ENCODE measurements at regions not wholly inside any gene's neighbourhood (a gene's known extent, or its start where the extent isn't known, plus 50 kb on each side); places are given as distances from the start of the nearest gene placed in this dataset.
"Not testable (repeated sequence)": the region's sequence is repeated elsewhere in the genome, so short reads cannot be mapped to it uniquely, and the experiment has no call there.

DNA sequence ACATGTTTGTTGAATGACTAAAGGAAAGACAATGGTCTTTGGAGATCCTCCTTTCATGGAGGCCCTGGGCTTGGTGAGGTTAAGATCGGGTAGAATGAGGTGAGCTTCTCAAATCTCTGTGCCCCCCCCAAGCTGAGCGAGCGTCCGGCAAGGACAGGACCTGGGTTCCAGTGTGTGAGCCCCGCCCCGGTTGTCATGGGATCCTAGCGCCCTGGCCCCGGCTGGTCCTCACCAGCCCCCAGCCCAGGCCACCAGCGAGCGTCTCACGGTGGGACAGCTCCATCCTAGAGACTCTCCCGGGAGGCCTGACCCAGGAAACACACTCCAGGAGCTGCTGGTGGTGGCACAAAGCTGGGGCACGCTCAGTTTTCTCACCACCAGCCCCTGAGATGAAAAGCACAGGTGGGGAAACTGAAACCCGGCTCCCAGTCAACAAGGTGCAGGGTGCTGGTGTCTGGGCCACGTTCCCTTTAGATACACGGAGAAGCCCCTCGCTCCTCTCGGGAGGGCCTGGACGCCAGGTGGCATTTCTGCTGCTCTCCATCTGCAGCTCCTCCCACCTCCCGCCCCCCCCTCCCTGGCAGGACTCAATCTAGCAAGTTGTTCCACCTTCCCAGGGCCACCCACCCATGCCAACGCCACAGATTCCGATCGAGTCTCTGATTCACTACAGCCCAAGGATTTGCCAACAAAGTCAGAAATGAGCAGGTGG is 131.3 kb upstream of the PPP1R26 start:
- DNase-seq (ENCODE audit: insufficient read length, low spot score) (no peak), FAIRE-seq (no peak)

DNA sequence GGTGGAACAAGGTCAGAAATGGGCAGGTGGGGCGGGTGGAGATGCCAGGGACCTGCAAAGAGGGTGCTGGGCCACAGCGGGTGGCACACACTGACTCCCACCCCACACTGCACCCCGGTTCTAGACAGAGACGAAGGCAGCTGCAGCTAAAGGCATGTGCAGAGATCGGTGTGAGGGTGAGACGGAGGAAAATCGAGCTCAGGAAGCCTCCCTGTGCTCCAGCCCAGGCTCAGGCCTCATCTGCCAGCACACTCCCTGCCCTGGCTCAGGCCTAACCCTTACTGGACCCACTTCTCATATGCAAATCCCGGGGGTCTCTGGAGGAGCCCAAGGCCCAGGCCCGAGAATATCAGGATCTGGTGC is 130.8 kb upstream of the PPP1R26 start:
- DNase-seq (ENCODE audit: insufficient read length, low spot score) (no peak), FAIRE-seq (no peak)

DNA sequence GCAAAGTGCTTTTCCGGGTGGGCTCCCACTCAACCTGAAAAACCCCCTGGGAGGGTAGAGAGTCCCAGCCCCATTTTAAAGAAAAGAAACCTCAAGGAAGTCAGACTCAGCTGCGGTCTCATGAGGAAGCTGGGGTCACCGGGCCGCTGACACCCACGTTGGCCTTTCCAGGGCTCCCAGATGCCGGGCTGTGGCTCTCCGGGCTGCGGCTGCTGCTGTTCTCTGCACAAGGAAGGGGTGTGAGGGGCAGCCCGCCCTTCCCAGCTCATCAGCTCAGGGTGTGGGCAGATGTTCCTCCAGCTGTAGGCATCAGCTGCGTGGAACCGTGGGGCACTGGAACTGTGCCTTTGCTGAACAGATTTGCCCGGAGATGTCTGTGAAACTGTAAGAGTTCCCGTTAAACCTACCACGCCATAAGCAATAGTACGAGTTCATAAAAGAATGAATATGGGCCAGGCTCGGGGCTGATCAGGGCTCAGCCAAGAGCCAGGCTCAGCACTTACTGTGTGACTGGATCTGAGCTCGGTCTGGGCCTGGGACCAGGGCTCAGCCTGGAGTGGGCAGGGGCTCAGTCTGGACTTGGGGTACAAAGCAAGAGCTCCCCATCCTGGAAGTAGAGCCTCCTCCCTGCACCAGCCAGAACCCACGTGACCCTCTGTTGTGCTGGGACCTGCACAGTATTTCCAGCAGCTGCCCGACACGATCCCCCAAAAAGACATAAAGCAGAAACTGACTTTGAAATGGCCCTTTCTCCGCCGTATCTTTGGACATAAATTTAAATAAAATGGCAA is 130.2 kb upstream of the PPP1R26 start:
- FAIRE-seq = no peak

DNA sequence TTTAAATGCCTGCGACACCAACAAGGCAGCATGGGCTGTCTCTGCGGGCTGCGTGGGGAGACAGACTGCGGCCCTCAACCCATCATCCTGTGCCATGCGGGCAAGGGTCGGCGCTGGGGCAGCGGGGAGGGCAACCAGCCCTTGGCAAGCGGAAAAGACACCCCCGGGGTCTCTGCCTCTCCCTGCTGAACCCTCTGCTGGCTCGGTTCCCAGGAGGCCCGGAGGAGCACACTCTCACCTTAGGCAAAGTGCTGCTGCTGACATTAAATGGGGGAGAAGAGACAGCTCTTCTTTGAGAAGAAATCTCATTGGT is 129.6 kb upstream of the PPP1R26 start:
- no peak for FAIRE-seq
- no peak for DNase-seq (ENCODE audit: insufficient read length, low spot score)

More for the DNA sequence above, 130.2 kb upstream of the PPP1R26 start:
- no peak for DNase-seq (ENCODE audit: insufficient read length, low spot score)

DNA sequence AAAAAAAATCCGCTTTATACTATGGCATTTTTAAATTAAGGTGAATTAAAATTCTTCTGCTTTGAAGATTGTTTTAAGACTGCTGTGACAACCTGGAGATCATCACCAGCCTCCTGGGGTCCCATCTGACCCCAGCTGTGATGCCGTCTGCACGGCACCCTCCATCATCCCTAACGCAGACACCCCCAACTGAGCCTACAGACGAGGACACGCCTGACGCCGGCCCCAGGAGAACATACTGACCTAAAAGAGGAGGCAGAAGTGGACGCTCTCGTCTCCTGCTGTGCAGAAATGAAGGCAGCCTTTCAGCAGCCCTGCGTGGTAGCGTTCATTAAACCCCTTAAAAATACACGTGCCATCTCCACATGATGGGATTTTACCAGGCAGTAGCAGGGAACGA is 125.6 kb upstream of the PPP1R26 start:
- no peak for DNase-seq (ENCODE audit: insufficient read length, low spot score)
- no peak for FAIRE-seq

DNA sequence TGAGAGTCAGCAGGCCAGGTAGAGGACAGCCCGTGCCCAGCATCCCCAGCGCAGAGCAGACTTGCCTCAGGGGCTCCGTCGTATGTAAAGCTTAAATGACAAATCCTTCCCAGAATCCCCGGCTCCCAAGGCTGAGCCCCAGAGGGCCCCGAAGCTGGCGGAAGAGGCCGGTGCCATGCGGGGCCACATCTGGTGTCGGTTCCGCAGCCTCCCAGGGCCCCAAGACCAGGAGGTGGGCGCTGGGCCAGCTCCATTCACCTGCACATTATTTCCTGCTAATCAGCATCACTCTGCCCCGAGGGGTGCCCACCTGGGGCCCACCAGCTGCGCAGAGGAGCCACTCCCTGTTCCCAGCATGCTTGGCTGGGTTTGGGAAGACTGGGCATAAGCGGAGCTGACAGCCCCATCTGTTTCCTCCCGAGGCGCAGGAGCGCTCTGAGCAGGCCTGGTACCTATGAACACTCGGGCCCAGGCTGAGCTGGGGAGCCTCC is 124.0 kb upstream of the PPP1R26 start:
- DNase-seq (ENCODE audit: insufficient read length, low spot score) (no peak), FAIRE-seq (no peak)

DNA sequence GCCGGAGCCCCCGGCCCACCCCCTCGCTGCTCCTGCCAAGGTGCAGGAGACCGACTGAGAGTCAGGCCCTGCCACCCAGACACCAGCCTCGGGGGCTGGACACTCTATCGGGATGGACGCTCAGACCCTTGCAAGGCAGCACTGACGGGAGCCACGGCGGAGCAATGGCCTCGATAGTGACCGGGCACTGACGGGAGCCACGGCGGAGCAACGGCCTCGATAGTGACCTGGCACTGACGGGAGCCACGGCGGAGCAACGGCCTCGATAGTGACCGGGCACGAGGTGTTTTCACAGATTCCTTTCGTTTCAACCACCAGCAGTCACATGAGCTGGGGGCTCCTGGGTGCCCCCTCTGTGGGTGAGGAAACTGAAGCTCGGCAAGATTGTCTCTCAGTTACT is 123.6 kb upstream of the PPP1R26 start:
- no peak for FAIRE-seq
- DNase-seq (ENCODE audit: insufficient read length, low spot score) = no peak

DNA sequence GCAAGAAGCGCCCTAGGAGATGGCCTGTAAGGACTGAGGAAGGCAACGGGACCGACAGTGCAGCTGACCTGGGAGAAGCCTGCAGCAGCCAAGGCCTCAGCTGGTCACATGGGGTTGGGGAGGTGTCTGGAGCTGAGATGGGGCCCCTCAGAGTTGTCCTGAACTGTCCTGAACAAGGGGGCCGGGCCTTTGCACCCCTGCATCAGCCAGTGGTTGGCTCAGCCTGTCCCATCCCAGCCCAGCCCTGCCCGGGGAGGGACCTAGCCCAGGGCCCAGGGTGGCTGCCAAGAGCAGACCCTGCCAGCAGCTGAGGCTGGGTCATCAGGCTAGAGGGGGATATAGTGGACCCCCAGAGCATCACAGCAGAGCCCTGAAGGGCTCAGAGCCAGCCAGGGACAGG is 122.8 kb upstream of the PPP1R26 start:
- DNase-seq (ENCODE audit: insufficient read length, low spot score) (no peak), FAIRE-seq (no peak)

DNA sequence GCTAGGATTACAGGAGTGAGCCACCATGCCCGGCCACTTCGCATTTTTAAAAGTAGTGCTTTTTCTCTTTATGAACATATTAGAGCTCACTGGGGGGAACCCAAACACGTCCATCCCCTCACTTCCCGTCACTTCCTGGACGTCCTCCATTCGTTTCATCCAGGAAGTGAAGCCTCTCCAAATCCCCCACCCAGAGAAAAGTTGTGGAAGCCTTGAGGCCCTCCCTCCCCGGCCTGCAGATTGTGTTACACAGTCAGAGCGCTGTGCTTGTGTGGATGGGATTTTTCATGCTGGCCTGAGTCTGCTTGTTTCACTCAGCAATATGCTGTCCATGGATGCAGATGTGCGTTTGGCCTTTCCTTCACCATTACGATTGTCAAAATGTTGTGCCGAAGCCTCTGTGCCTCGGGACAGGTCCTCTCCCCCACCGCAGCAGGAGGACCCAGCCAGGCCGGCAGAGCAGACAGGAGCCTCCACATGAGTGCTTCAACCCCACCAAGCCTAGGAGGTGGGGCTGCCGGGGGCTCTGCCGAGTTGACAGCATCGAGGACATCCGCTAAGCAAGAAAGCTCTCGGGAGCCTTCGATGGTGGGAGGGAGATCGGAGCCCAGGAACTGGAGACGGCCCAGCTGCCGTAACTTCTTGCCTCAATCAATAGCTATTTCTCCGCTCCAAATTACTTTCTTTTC is 121.6 kb upstream of the PPP1R26 start:
- DNase-seq (ENCODE audit: insufficient read length, low spot score) (no peak), FAIRE-seq (no peak)

DNA sequence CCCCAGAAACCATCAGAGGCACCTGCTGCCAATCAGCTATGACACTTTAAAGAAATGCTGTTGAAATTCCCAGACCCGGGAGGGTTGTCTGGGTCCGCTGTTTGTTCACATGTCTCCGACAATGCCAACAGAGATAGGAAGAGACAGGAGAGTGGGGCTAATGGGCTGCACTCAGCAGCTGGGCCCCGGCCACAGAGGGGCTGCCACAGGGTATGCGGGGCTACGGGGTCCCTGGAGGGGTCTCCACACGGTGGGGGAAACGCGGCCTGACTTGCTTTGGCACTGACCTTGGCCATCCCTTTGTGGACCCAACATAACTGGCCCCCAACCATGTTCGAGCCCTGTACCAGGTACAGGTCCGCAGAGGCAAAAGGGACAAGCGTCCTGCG is 121.0 kb upstream of the PPP1R26 start:
- DNase-seq (ENCODE audit: insufficient read length, low spot score) (no peak), FAIRE-seq (no peak)

DNA sequence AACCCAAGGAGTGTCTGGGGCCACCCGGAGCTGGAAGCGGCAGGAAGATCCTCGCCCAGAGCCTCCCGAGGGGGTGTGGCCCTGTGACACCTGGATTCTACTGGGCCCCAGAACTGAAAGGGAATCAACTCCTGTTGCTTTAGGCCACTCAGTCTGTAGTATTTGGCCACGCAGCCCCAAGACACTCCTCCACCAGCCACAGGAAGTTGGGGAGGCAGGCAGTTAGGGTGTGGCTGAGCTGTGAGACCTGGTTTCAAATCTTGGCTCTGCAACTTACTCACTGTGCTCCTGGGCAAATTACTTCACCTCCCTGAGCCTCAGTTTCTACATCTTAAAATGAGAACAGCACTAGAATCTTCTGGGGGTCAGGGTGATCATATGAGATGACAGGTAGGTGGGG is 119.8 kb upstream of the PPP1R26 start:
- DNase-seq (ENCODE audit: insufficient read length, low spot score) = no peak
- FAIRE-seq = no peak

DNA sequence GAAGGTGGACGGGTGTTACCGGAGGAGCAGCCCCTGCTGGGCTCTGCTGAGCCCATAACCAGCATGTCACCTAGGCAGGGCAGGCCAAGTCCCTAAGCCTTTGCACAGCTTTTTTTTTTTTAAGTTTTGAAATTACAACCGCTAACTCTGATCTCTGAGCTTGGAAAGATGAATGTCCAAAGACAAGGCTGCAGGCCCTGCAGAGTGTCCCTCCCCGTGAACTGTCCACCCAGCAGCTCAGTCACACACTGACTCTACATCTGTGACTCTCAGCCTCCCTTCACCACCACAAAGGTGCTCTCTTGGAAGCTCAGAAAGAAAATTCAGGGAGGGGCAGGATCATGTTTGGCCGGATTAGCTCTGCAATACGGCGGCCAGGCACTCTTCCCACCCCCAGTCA is 119.0 kb upstream of the PPP1R26 start:
- no peak for FAIRE-seq
- DNase-seq (ENCODE audit: insufficient read length, low spot score) = no peak

DNA sequence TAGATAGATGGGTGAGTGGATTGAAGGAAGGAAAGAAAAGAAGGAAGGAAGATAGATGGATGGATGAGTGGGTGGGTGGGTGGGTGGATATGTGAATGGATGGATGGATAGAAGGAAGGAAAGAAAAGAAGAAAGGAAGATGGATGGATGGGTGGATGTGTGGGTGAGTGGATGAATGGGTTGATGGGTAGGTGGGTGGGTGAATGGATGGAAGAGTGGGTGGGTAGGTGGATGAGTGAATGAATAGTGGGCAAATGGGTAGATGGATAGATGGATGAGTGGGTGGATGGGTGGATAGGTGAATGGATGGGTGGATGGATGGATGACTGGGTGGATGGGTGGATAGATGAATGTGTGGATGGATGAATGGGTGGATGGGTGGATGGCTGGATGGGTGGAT is 117.9 kb upstream of the PPP1R26 start:
- not testable (repeated sequence) for FAIRE-seq; DNase-seq (ENCODE audit: insufficient read length, low spot score)

DNA sequence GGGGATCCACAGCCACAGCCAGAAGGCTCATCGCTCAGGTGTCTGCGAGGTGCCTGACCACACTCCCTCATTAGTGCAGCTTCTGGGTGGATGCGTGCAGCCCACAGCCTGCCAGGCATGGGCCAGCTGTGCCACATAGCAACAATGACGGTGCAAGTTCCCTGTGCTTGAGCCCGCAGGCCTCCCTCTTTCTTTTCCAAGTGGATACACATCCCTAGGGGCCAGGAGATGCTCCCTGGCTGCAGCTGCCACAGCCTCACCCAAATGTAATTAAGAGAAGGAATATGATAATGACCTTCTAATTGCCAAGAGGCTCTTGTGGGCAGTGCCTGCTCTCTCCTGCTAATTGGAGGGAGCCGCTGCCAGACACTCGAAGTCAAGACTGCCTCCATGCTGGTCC is 116.0 kb upstream of the PPP1R26 start:
- FAIRE-seq = no peak
- no peak for DNase-seq (ENCODE audit: insufficient read length, low spot score)

DNA sequence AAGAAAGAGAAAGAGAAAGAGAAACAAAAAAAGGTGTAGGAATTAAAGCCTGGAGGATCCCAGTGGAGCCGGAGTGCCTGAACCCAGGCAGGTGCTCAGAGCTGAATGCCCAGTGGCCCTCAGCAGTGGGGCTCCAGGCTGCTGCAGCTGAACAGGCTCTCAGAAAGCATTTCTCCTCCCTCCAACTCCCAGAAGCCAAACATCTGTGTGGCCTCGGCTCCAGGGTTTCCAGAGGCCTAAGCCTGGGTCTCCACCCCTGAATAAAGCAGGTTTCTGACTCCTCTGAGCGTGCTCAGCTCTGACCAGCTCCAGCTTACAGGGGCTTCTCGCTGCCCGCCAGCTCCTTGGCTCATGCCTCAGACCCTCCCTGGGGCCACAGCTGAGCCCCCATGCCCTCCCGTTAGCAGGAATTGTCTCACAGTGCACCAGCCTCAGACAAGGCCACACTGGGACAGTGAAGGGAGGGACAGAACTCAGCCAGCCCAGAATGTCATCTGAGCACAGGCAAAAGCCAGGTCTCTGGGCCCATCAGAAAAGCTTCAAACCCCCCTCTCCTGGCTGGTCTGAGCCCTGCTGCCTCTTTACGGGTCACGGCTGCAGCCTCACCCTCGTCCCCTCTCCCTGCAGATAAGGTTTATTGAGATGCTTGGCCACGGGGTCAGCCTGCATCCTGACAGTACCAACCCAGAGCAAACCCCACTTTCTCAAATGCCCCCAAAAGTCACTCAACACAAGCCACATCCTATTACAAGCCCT is 114.4 kb upstream of the PPP1R26 start:
- DNase-seq (ENCODE audit: insufficient read length, low spot score) (no peak), FAIRE-seq (no peak)

DNA sequence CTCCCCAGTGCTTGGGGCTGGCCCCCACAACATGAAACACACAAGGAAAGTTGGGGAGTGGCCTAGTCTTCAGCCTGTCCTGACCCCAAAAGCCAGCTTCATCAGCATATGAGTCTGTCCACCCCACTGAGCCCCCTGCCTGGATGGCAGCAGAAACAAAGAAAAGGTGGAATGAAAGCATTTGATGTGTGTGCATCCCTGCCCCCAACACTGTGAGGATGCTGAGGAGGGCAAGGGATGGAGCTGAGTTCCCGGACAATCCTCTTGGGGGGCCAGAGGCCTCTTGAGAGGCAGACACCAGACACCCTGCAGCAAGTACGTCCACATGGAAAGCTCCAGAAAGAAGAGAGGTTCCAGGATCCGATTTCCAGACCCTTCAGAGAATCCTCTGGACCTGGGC is 113.5 kb upstream of the PPP1R26 start:
- no peak for DNase-seq (ENCODE audit: insufficient read length, low spot score)
- no peak for FAIRE-seq

DNA sequence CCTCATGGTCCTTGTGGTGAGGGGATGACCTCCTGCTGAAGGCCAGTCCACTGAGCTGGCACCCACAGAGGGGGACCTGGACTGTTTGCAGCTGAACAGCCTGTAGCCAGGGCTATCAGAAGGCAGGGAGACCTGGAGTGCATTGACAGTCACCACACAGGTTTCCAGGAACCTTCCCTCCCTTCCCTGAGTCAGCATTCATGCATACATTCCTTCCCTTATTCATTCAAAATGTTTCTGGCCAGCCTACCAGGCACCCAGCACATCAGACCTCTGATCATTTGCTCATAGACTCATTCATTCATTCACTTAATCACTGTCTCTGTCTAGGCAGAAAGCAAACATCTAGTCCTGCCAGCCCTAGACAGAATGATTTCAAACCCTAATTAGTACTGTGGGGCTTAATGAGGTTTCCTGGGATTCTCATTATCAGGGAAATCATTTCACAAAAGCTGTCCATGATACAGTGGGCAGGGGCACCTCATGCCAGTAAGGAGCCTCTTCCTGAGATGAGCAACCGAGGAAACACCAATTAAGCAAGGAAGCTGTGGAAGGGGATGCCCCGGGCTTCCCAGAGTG is 110.1 kb upstream of the PPP1R26 start:
- no peak for FAIRE-seq
- no peak for DNase-seq (ENCODE audit: insufficient read length, low spot score)

DNA sequence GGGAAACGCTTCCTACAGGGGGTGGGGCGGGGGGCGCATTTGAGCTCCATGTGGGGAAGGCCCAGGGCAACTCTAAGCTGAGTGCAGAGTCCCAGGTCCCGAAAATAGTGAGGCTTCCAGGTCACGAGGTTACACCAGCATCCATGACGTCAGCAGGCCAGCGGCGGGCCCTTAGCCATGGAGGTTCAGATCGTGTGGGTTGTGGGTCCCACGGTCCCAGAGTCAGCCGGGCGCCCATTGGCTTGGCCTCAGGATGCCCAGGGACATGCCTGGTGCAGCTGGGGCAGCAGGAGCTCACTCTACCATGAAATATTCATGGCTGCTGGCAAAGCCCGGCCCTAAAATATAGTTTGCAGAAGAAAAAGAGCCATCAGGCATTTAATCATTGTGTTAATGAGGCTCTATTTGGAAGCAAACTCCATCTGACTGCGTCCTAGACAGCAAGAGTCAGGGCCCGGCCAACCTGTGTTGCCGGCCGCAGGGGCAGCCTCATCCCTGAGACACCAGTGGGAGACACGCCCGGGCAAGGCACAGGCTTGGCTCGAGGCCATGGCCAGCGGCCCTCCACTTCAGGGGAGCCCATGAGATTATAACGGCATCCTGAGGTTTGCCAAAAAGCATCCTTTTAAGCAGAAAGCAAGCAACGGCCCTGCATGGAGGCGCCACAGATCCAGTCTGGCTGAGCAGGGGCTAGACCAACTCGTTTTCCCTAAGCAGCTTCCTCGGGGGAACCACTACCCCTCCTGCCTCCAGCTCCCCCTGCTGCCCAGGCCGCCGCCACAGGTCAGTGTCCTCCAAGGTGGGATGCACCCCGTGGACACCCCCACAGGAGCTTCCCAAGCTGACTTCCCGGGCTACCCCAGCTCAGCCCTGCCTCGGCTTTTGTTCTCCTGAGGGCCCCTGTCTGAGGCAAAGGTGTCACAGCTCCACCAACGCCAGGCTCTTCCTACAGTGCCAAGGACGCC is 108.9 kb upstream of the PPP1R26 start:
- FAIRE-seq (no peak), DNase-seq (ENCODE audit: insufficient read length, low spot score) (no peak)

DNA sequence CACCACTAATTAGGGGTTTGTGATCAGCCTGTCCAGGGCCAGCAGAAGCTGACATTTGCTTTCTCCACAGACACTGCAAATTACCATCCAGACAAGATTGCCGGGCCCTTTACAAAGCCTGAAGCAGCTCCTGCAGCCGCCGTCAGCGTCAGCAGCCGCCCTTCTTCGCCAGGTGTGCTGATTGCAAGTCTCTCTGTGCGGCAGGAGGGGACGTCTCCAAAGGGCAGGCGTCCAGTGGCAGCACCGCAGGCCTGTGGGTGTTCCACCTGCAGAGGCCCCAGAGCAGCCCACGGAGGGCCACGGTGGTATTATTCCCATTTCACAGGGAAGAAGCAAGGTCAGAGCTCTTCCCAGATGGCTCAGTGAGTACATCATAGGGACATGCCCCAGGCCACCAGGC is 108.0 kb upstream of the PPP1R26 start:
- no peak for FAIRE-seq

DNA sequence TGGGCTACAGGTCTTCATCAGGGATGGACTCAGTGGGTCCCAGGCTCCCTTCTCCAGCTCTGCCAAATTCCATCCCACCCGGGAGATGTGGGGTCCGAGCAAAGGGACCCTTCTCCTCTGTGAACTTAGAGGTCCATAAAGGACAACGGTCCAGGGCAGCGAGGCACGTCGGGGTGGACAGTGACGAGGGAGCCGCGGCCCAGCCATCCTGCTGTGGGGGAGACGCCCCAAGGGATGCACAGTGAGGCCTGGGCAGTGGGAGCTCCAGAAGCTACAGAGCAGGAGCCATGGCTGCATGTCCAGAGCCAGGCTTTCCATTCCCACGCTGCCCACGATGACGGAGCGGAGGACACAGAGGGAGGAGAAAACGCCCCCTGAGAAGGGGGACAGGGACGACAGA is 107.5 kb upstream of the PPP1R26 start:
- no peak for DNase-seq (ENCODE audit: insufficient read length, low spot score)
- FAIRE-seq = no peak

More for the DNA sequence above, 108.0 kb upstream of the PPP1R26 start:
- no peak for DNase-seq (ENCODE audit: insufficient read length, low spot score)
